ENCODE measurements at regions not wholly inside any gene's neighbourhood (a gene's known extent, or its start where the extent isn't known, plus 50 kb on each side); places are given as distances from the start of the nearest gene placed in this dataset.

- no peaks in the 10 kb centered on the region for H3K4me1 Mint-ChIP-seq
- H3K36me3 Mint-ChIP-seq, result no peaks in the 10 kb centered on the region
- H3K27ac Mint-ChIP-seq, result no peak overlapping the region
- H3K4me3 Mint-ChIP-seq, result no peak overlapping the region
- H3K27me3 Mint-ChIP-seq, result no peaks in the 10 kb centered on the region
- H3K9me3 Mint-ChIP-seq, result peaks cover 2 to 13% (median 6%) of the 10 kb centered on the region in 7 donors
- ATAC-seq (ENCODE audit: low read depth in 2 of 2), result no peak
- DNase-seq, result no peak
These were observed 135.4 kb upstream of the KIF2B start for GRCh38 chr17:53687324-53687723.

- H3K4me3 Mint-ChIP-seq, result no peak overlapping the region
- peaks cover 4 to 20% (median 13%) of the 10 kb centered on the region in 7 donors for H3K9me3 Mint-ChIP-seq
- DNase-seq (no peak), ATAC-seq (ENCODE audit: low read depth in 2 of 2) (no peak)
- no peaks in the 10 kb centered on the region for H3K27me3 Mint-ChIP-seq
- H3K27ac Mint-ChIP-seq, result no peak overlapping the region
- H3K4me1 Mint-ChIP-seq, result no peaks in the 10 kb centered on the region
- H3K36me3 Mint-ChIP-seq, result no peaks in the 10 kb centered on the region
These were observed 142.0 kb upstream of the KIF2B start for GRCh38 chr17:53680745-53681144.

GRCh38 chr17:53668854-53669253 is 153.9 kb upstream of the KIF2B start:
- no peaks in the 10 kb centered on the region for H3K27me3 Mint-ChIP-seq
- H3K36me3 Mint-ChIP-seq, result no peaks in the 10 kb centered on the region
- ATAC-seq (ENCODE audit: low read depth in 2 of 2) (no peak), DNase-seq (no peak)
- H3K9me3 Mint-ChIP-seq, result peaks cover 3 to 22% (median 8%) of the 10 kb centered on the region in 7 donors
- no peak overlapping the region for H3K27ac Mint-ChIP-seq
- no peak overlapping the region for H3K4me3 Mint-ChIP-seq
- H3K4me1 Mint-ChIP-seq, result no peaks in the 10 kb centered on the region

- peaks cover 1 to 12% (median 5%) of the 10 kb centered on the region in 7 donors for H3K9me3 Mint-ChIP-seq
- H3K27ac Mint-ChIP-seq, result no peak overlapping the region
These were observed 160.1 kb upstream of the KIF2B start for GRCh38 chr17:53662608-53663007.

GRCh38 chr17:53659181-53659580 is 163.5 kb upstream of the KIF2B start:
- peaks cover 0 to 5% (median 0%) of the 10 kb centered on the region in 7 donors for H3K9me3 Mint-ChIP-seq
- H3K36me3 Mint-ChIP-seq, result no peaks in the 10 kb centered on the region
- H3K27me3 Mint-ChIP-seq, result no peaks in the 10 kb centered on the region
- ATAC-seq (ENCODE audit: low read depth in 2 of 2) (no peak), DNase-seq (no peak)
- no peaks in the 10 kb centered on the region for H3K4me1 Mint-ChIP-seq
- no peak overlapping the region for H3K4me3 Mint-ChIP-seq
- H3K27ac Mint-ChIP-seq, result no peak overlapping the region

More at GRCh38 chr17:53662608-53663007, 160.1 kb upstream of the KIF2B start:
- Mint-ChIP-seq H3K36me3 (no peaks in the 10 kb centered on the region), H3K27me3 (no peaks in the 10 kb centered on the region), H3K4me3 (no peak overlapping the region), H3K4me1 (no peaks in the 10 kb centered on the region)
- no peak for DNase-seq
- no peak for ATAC-seq (ENCODE audit: low read depth in 2 of 2)

GRCh38 chr17:53655591-53655990 is 167.1 kb upstream of the KIF2B start:
- no peaks in the 10 kb centered on the region for H3K4me1 Mint-ChIP-seq

GRCh38 chr17:53649201-53649600 is 173.5 kb upstream of the KIF2B start:
- H3K9me3 Mint-ChIP-seq, result peaks cover 0 to 11% (median 4%) of the 10 kb centered on the region in 7 donors
- H3K4me3 Mint-ChIP-seq, result no peak overlapping the region
- DNase-seq (no peak), ATAC-seq (ENCODE audit: low read depth in 2 of 2) (no peak)
- no peak overlapping the region for H3K27ac Mint-ChIP-seq
- H3K36me3 Mint-ChIP-seq, result no peaks in the 10 kb centered on the region
- H3K27me3 Mint-ChIP-seq, result no peaks in the 10 kb centered on the region
- H3K4me1 Mint-ChIP-seq, result no peaks in the 10 kb centered on the region

More at GRCh38 chr17:53655591-53655990, 167.1 kb upstream of the KIF2B start:
- no peaks in the 10 kb centered on the region for H3K27me3 Mint-ChIP-seq
- DNase-seq (no peak), ATAC-seq (ENCODE audit: low read depth in 2 of 2) (no peak)
- H3K9me3 Mint-ChIP-seq, result peaks cover 0 to 5% (median 0%) of the 10 kb centered on the region in 7 donors
- no peak overlapping the region for H3K27ac Mint-ChIP-seq
- H3K36me3 Mint-ChIP-seq, result no peaks in the 10 kb centered on the region
- no peak overlapping the region for H3K4me3 Mint-ChIP-seq

- no peak for ATAC-seq (ENCODE audit: low read depth in 2 of 2)
- Mint-ChIP-seq H3K9me3 (peaks cover 0 to 13% (median 4%) of the 10 kb centered on the region in 7 donors), H3K27ac (no peak overlapping the region), H3K4me1 (no peaks in the 10 kb centered on the region), H3K4me3 (no peak overlapping the region), H3K36me3 (no peaks in the 10 kb centered on the region), H3K27me3 (no peaks in the 10 kb centered on the region)
- DNase-seq, result no peak
These were observed 175.9 kb upstream of the KIF2B start for GRCh38 chr17:53646835-53647234.

GRCh38 chr17:53640808-53641207 is 181.9 kb upstream of the KIF2B start:
- Mint-ChIP-seq H3K27ac (no peak overlapping the region), H3K4me1 (no peaks in the 10 kb centered on the region), H3K9me3 (peaks cover 0 to 8% (median 2%) of the 10 kb centered on the region in 7 donors), H3K27me3 (no peaks in the 10 kb centered on the region), H3K4me3 (no peak overlapping the region), H3K36me3 (no peaks in the 10 kb centered on the region)
- no peak for DNase-seq
- ATAC-seq (ENCODE audit: low read depth in 2 of 2), result no peak

- Mint-ChIP-seq H3K9me3 (peaks cover 0 to 5% (median 2%) of the 10 kb centered on the region in 7 donors), H3K27me3 (no peaks in the 10 kb centered on the region)
- no peak for ATAC-seq (ENCODE audit: low read depth in 2 of 2)
These were observed 187.3 kb upstream of the KIF2B start for GRCh38 chr17:53635444-53635843.

GRCh38 chr17:53633856-53634255 is 188.9 kb upstream of the KIF2B start:
- peaks cover 0 to 5% (median 2%) of the 10 kb centered on the region in 7 donors for H3K9me3 Mint-ChIP-seq
- H3K4me1 Mint-ChIP-seq, result no peaks in the 10 kb centered on the region
- DNase-seq (no peak), ATAC-seq (ENCODE audit: low read depth in 2 of 2) (no peak)
- no peak overlapping the region for H3K4me3 Mint-ChIP-seq
- no peaks in the 10 kb centered on the region for H3K36me3 Mint-ChIP-seq
- H3K27ac Mint-ChIP-seq, result no peak overlapping the region
- no peaks in the 10 kb centered on the region for H3K27me3 Mint-ChIP-seq

More at GRCh38 chr17:53635444-53635843, 187.3 kb upstream of the KIF2B start:
- H3K36me3 Mint-ChIP-seq, result no peaks in the 10 kb centered on the region
- DNase-seq, result no peak
- H3K27ac Mint-ChIP-seq, result no peak overlapping the region
- H3K4me3 Mint-ChIP-seq, result no peak overlapping the region
- no peaks in the 10 kb centered on the region for H3K4me1 Mint-ChIP-seq

- DNase-seq (no peak), ATAC-seq (ENCODE audit: low read depth in 2 of 2) (no peak)
- no peaks in the 10 kb centered on the region for H3K27me3 Mint-ChIP-seq
- no peaks in the 10 kb centered on the region for H3K4me1 Mint-ChIP-seq
- H3K36me3 Mint-ChIP-seq, result no peaks in the 10 kb centered on the region
- H3K27ac Mint-ChIP-seq, result no peak overlapping the region
- peaks cover 0 to 5% (median 0%) of the 10 kb centered on the region in 7 donors for H3K9me3 Mint-ChIP-seq
- no peak overlapping the region for H3K4me3 Mint-ChIP-seq
These were observed 191.2 kb upstream of the KIF2B start for GRCh38 chr17:53631486-53631885.

- no peak overlapping the region for H3K27ac Mint-ChIP-seq
- H3K4me3 Mint-ChIP-seq, result no peak overlapping the region
- H3K27me3 Mint-ChIP-seq, result no peaks in the 10 kb centered on the region
- ATAC-seq (ENCODE audit: low read depth in 2 of 2) (no peak), DNase-seq (no peak)
- H3K4me1 Mint-ChIP-seq, result no peaks in the 10 kb centered on the region
- no peaks in the 10 kb centered on the region for H3K36me3 Mint-ChIP-seq
- H3K9me3 Mint-ChIP-seq, result peaks cover 0 to 5% (median 0%) of the 10 kb centered on the region in 7 donors
These were observed 192.1 kb upstream of the KIF2B start for GRCh38 chr17:53630638-53631037.

- no peak overlapping the region for H3K4me3 Mint-ChIP-seq
- ATAC-seq (ENCODE audit: low read depth in 2 of 2) (no peak), DNase-seq (no peak)
- no peaks in the 10 kb centered on the region for H3K27me3 Mint-ChIP-seq
- H3K4me1 Mint-ChIP-seq, result no peaks in the 10 kb centered on the region
- H3K9me3 Mint-ChIP-seq, result peaks cover 0 to 5% (median under 1%) of the 10 kb centered on the region in 7 donors
- H3K36me3 Mint-ChIP-seq, result no peaks in the 10 kb centered on the region
- no peak overlapping the region for H3K27ac Mint-ChIP-seq
These were observed 192.6 kb upstream of the KIF2B start for GRCh38 chr17:53630115-53630514.

GRCh38 chr17:53629188-53629587 is 193.5 kb upstream of the KIF2B start:
- ATAC-seq (ENCODE audit: low read depth in 2 of 2) (no peak), DNase-seq (no peak)
- Mint-ChIP-seq H3K27me3 (no peaks in the 10 kb centered on the region), H3K27ac (no peak overlapping the region), H3K4me1 (no peaks in the 10 kb centered on the region), H3K9me3 (peaks cover 0 to 5% (median 2%) of the 10 kb centered on the region in 7 donors), H3K36me3 (no peaks in the 10 kb centered on the region), H3K4me3 (no peak overlapping the region)

Measured in naive B cell (primary cell).